ENCODE measurements at regions not wholly inside any gene's neighbourhood (a gene's known extent, or its start where the extent isn't known, plus 50 kb on each side); places are given as distances from the start of the nearest gene placed in this dataset.

DNA sequence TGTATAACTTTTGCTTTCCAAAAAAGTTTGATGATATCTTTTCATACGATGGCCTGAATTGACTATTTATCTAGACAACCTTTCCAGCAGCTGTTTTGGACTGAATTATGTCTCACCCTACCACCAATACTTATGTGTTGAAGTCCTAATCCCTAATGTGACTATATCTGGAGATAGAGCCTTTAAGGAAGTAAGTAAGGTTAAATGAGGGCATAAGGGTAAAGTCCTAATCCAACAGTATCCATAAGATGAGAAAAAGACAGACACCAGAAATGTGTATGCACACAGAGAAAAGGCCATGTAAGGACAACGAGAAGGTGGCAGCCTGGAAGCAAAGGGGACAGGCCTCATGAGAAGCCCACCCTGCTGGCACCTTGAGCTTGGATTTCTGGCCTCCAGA, 86.6 kb upstream of the PPARGC1A start:
- TF ChIP-seq, protein P1, sequence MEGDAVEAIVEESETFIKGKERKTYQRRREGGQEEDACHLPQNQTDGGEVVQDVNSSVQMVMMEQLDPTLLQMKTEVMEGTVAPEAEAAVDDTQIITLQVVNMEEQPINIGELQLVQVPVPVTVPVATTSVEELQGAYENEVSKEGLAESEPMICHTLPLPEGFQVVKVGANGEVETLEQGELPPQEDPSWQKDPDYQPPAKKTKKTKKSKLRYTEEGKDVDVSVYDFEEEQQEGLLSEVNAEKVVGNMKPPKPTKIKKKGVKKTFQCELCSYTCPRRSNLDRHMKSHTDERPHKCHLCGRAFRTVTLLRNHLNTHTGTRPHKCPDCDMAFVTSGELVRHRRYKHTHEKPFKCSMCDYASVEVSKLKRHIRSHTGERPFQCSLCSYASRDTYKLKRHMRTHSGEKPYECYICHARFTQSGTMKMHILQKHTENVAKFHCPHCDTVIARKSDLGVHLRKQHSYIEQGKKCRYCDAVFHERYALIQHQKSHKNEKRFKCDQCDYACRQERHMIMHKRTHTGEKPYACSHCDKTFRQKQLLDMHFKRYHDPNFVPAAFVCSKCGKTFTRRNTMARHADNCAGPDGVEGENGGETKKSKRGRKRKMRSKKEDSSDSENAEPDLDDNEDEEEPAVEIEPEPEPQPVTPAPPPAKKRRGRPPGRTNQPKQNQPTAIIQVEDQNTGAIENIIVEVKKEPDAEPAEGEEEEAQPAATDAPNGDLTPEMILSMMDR (IDR thresholded peaks at IDR 0.05 in 4 of 5, conservative IDR thresholded peaks at IDR 0.05 in 1 of 5), result no peak
- no peak for TF ChIP-seq POLR2A (IDR thresholded peaks at IDR 0.05)
